ENCODE measurements at regions not wholly inside any gene's neighbourhood (a gene's known extent, or its start where the extent isn't known, plus 50 kb on each side); places are given as distances from the start of the nearest gene placed in this dataset.

- TF ChIP-seq ZNF316 (IDR thresholded peaks at IDR 0.05) (peak; percentile 51; the same call in 1 of the 2 replicates), MNT (conservative IDR thresholded peaks at IDR 0.05) (no peak), TFAM (CRISPR knock-in tag; conservative IDR thresholded peaks at IDR 0.05) (no peak)
These were observed 199.9 kb upstream of the JUN start (continued) for GRCh38 chr1:58983633-58984245.

DNA sequence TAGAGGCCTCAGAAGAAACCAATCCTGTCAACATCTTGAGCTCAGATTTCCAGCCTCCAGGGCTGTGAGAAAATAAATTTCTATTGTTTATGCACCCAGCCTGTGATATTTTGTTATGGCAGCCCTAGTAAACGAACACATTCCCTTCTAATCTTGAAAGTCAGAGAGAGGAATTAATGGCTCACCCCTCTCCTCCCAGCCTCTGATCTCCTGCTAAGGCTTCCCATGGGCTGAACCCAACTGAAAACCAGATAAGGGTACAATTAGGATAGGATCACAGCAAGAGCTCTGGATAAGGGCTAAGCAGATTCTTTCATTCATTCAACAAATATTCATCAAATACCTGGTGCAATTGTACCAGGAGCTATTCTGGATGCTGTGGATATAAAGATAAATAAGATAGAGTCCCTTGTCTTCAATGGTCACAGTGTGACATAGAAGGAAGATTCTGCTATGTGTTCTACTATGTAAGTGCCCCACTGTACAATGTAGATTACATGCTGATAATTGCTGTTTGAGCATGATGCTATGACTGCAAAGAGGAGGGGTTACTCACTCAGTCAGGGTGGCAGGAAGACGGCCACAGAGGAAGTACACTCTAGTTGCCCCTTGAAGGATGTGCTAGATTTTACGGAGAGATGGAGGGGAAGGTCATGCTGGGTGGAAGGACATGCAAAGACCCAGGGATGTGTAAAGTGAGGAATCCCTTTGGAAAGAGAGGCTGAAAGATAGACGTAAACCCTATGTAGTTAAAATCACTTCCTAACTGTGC is 203.3 kb upstream of the JUN start:
- 23% methylated on average over 4 of the region's 4 CpGs for WGBS (ENCODE audit: insufficient coverage, low coverage, missing lambda C conversion rate)
- in situ Hi-C loops (cut with MboI), result no loop called here
- no peak for DNase-seq (ENCODE audit: extremely low read depth in 1 of 4, low spot score in 3 of 4)

More for the DNA sequence above, 203.3 kb upstream of the JUN start:
- Histone ChIP-seq H2AFZ (ENCODE audit: low read depth, low read length) (no peak overlapping the region), H4K20me1 (replicated peaks; ENCODE audit: control insufficient read depth, insufficient read depth, low read length) (no peaks in the 10 kb centered on the region), H3K4me1 (replicated peaks in 1 of 2; ENCODE audit: control insufficient read depth in 2 of 2, insufficient read depth in 2 of 2, low read length in 2 of 2) (no peaks in the 10 kb centered on the region; a peak in 1 of 5 replicates), H3K9ac (ENCODE audit: insufficient read depth in 1 of 2, low read depth in 2 of 2, low read length in 2 of 2) (no peak overlapping the region), H3K4me2 (ENCODE audit: insufficient read depth, low read length) (no peak overlapping the region), H3K36me3 (ENCODE audit: control insufficient read depth, insufficient read depth, low read length) (no peaks in the 10 kb centered on the region), H3K4me3 (no peak overlapping the region), H3K9me1 (ENCODE audit: control insufficient read depth, insufficient read depth, low read length) (no peaks in the 10 kb centered on the region), H3K79me2 (ENCODE audit: control insufficient read depth, insufficient read depth, low read length) (no peaks in the 10 kb centered on the region), H3K27ac (ENCODE audit: extremely low read depth, low read depth, low read length) (no peak overlapping the region), H3K9me3 (replicated peaks; ENCODE audit: control insufficient read depth, insufficient read depth, low read depth, low read length) (no peaks in the 10 kb centered on the region), H3K27me3 (ENCODE audit: control insufficient read depth in 2 of 2, insufficient read depth in 2 of 2, low read length in 2 of 2) (no peaks in the 10 kb centered on the region)
- no peak for FAIRE-seq
- ATAC-seq, result no peak
- no TSS peak for BruUV-seq (replicated peaks)
- TF ChIP-seq DPF2 (IDR thresholded peaks at IDR 0.05) (no peak), ZNF184 (CRISPR knock-in tag; IDR thresholded peaks at IDR 0.05) (no peak), MBD2 (IDR thresholded peaks at IDR 0.05; ENCODE audit: borderline replicate concordance, low read depth) (no peak), GTF2A2 (tag; IDR thresholded peaks at IDR 0.05) (no peak), KLF1 (tag; IDR thresholded peaks at IDR 0.05) (no peak), NFE2 (IDR thresholded peaks at IDR 0.05; ENCODE audit: low read depth) (no peak)
- intact Hi-C loops (cut with micrococcal nuclease), result no loop called here
- POLR2A ChIA-PET, result interaction anchor here (0.8 kb wide), 1 partner anchor 12 kb away, joined by 4 read pairs; no protein-coding TSS in a partner anchor
- CTCF ChIA-PET (ENCODE audit: low intra/inter-chr PET ratio), result no interaction called here
